Calu3 (cell line): ENCODE measurements at regions not wholly inside any gene's neighbourhood (a gene's known extent, or its start where the extent isn't known, plus 50 kb on each side); places are given as distances from the start of the nearest gene placed in this dataset.

Source experiments
- BruUV-seq: library from RNA; stranded (reverse); fragments of 400-500 nt; replicated peaks from 2 replicates; lab custom pipeline; 2021; lab: Mats Ljungman, UMichigan
- CTCF ChIA-PET: fragments of 300-600 bp; sonication (Branson Sonifier 250); formaldehyde crosslinking; loops from one replicate; lab custom pipeline; 2022; ENCODE audit warnings: antibody characterized with exemption; lab: Charles Lee
- DNase-seq: peaks from one replicate; pipeline ENCODE4 v3.0.0; 2022
- H3K27ac Mint-ChIP-seq: one replicate; pipeline ENCODE4 v1.8.0; 2022; ENCODE audit warnings: mixed read lengths; ENCODE audit not compliant: unreplicated experiment
- H3K27me3 Mint-ChIP-seq: one replicate; pipeline ENCODE4 v1.8.0; 2022; ENCODE audit warnings: mixed read lengths; ENCODE audit not compliant: unreplicated experiment
- H3K36me3 Mint-ChIP-seq: one replicate; pipeline ENCODE4 v1.8.0; 2022; ENCODE audit warnings: mild to moderate bottlenecking, moderate library complexity, mixed read lengths; ENCODE audit not compliant: insufficient read depth, unreplicated experiment
- H3K4me1 Mint-ChIP-seq: one replicate; pipeline ENCODE4 v1.8.0; 2022; ENCODE audit warnings: mild to moderate bottlenecking, low read depth, mixed read lengths; ENCODE audit not compliant: unreplicated experiment
- H3K4me3 Mint-ChIP-seq: one replicate; pipeline ENCODE4 v1.8.0; 2022; ENCODE audit warnings: mild to moderate bottlenecking, low read depth, moderate library complexity, mixed read lengths; ENCODE audit not compliant: unreplicated experiment
- H3K9me3 Mint-ChIP-seq: one replicate; pipeline ENCODE4 v1.8.0; 2022; ENCODE audit warnings: low read depth, mixed read lengths; ENCODE audit not compliant: unreplicated experiment
- CTCF ChIP-seq: fragments of 200-600 bp; IDR thresholded peaks from one replicate; pipeline ENCODE4 v1.8.0; 2022; ENCODE audit warnings: antibody characterized with exemption; ENCODE audit not compliant: unreplicated experiment
- intact Hi-C: fragments of 100-400 bp; cut with micrococcal nuclease; formaldehyde crosslinking; loops from one replicate; pipeline ENCODE4 v1.10.0; 2022; ENCODE audit not compliant: unreplicated experiment

- intact Hi-C loops: no loop called here
- no TSS peak for BruUV-seq
- no peak for TF ChIP-seq CTCF
- H3K4me3 Mint-ChIP-seq: no peak overlapping the region
- no peaks in the 10 kb centered on the region for H3K4me1 Mint-ChIP-seq
- no peak for DNase-seq
- peaks cover 40% of the 10 kb centered on the region for H3K27me3 Mint-ChIP-seq
- H3K27ac Mint-ChIP-seq: no peak overlapping the region
- CTCF ChIA-PET: no interaction called here
- H3K9me3 Mint-ChIP-seq: no peaks in the 10 kb centered on the region
- no peaks in the 10 kb centered on the region for H3K36me3 Mint-ChIP-seq
Measured at GRCh38 chr5:153896701-153897100, 142.0 kb downstream of the FAM114A2 start.

DNA sequence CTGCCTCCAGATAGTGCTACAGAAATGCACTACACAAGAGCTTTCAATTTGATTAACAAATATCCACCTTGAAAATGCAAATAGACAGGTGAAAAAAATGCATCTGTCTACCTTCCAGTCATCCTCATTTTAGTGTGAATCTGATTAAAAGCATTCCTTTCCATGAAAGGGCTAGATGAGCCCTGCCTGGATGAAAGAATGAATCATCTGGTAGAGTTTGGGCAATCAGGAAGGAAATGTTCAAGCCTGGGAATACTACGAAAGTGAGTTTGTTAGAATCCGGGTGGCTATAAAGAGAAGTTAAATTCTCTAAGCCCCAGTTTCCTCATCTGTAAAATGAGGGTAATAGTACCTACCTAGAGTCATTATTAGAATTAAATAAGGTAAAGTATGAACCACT is 142.6 kb downstream of the FAM114A2 start:
- H3K4me3 Mint-ChIP-seq: no peak overlapping the region
- no peaks in the 10 kb centered on the region for H3K36me3 Mint-ChIP-seq
- CTCF ChIA-PET: no interaction called here
- DNase-seq: no peak
- H3K9me3 Mint-ChIP-seq: no peaks in the 10 kb centered on the region
- no peak for TF ChIP-seq CTCF
- no peak overlapping the region for H3K27ac Mint-ChIP-seq
- peaks cover 46% of the 10 kb centered on the region for H3K27me3 Mint-ChIP-seq
- intact Hi-C loops: no loop called here
- no TSS peak for BruUV-seq
- H3K4me1 Mint-ChIP-seq: no peaks in the 10 kb centered on the region

- CTCF ChIA-PET: no interaction called here
- H3K4me1 Mint-ChIP-seq: no peaks in the 10 kb centered on the region
- BruUV-seq: no TSS peak
- intact Hi-C loops: no loop called here
- H3K27ac Mint-ChIP-seq: no peak overlapping the region
- no peaks in the 10 kb centered on the region for H3K9me3 Mint-ChIP-seq
- no peak for TF ChIP-seq CTCF
- peaks cover 47% of the 10 kb centered on the region for H3K27me3 Mint-ChIP-seq
- no peak overlapping the region for H3K4me3 Mint-ChIP-seq
- no peak for DNase-seq
- H3K36me3 Mint-ChIP-seq: no peaks in the 10 kb centered on the region
Measured at GRCh38 chr5:153895266-153895665, 143.4 kb downstream of the FAM114A2 start.

- Mint-ChIP-seq H3K4me3 (no peak overlapping the region), H3K4me1 (no peaks in the 10 kb centered on the region), H3K9me3 (no peaks in the 10 kb centered on the region), H3K27me3 (peaks cover 47% of the 10 kb centered on the region), H3K36me3 (no peaks in the 10 kb centered on the region), H3K27ac (no peak overlapping the region)
- CTCF ChIA-PET: interaction anchor here (1.1 kb wide), 1 partner anchor 13 kb away, joined by 4 read pairs; no protein-coding TSS in a partner anchor
- no peak for TF ChIP-seq CTCF
- DNase-seq: no peak
- intact Hi-C loops: no loop called here
- BruUV-seq: no TSS peak
Measured at GRCh38 chr5:153893817-153894216, 144.9 kb downstream of the FAM114A2 start.
